ENCODE measurements at regions not wholly inside any gene's neighbourhood (a gene's known extent, or its start where the extent isn't known, plus 50 kb on each side); places are given as distances from the start of the nearest gene placed in this dataset.
"Not testable (repeated sequence)": the region's sequence is repeated elsewhere in the genome, so short reads cannot be mapped to it uniquely, and the experiment has no call there.

- no peak for DNase-seq
- intact Hi-C loops (cut with DNase I), result no loop called here
Measured at GRCh38 chr13:105679838-105680237, 855.6 kb downstream of the EFNB2 start.

- no peak for DNase-seq
- intact Hi-C loops (cut with DNase I), result no loop called here
Measured at GRCh38 chr13:105678072-105678471, 857.4 kb downstream of the EFNB2 start.

GRCh38 chr13:105672881-105673280, 862.6 kb downstream of the EFNB2 start:
- no peak for DNase-seq

GRCh38 chr13:105671131-105671530, 864.3 kb downstream of the EFNB2 start:
- DNase-seq; intact Hi-C loops (cut with DNase I): not testable (repeated sequence)

More at GRCh38 chr13:105672881-105673280, 862.6 kb downstream of the EFNB2 start:
- intact Hi-C loops (cut with DNase I), result no loop called here

GRCh38 chr13:105670179-105670990, 865.1 kb downstream of the EFNB2 start:
- DNase-seq, result no peak
- intact Hi-C loops (cut with DNase I), result no loop called here

- intact Hi-C loops (cut with DNase I), result no loop called here
- DNase-seq, result no peak
Measured at GRCh38 chr13:105665284-105665683, 870.2 kb downstream of the EFNB2 start.

- intact Hi-C loops (cut with DNase I), result no loop called here
- no peak for DNase-seq
Measured at GRCh38 chr13:105663182-105663581, 872.3 kb downstream of the EFNB2 start.

GRCh38 chr13:105660561-105660960, 874.9 kb downstream of the EFNB2 start:
- intact Hi-C loops (cut with DNase I), result no loop called here
- DNase-seq, result no peak

GRCh38 chr13:105658431-105658830, 877.0 kb downstream of the EFNB2 start:
- DNase-seq, result no peak
- intact Hi-C loops (cut with DNase I), result no loop called here

- intact Hi-C loops (cut with DNase I), result no loop called here
Measured at GRCh38 chr13:105655046-105655445, 880.4 kb downstream of the EFNB2 start.

GRCh38 chr13:105643966-105644365, 891.5 kb downstream of the EFNB2 start:
- intact Hi-C loops (cut with DNase I), result no loop called here

More at GRCh38 chr13:105655046-105655445, 880.4 kb downstream of the EFNB2 start:
- no peak for DNase-seq

GRCh38 chr13:105642511-105642958, 892.9 kb downstream of the EFNB2 start:
- DNase-seq, result no peak
- intact Hi-C loops (cut with DNase I), result no loop called here

More at GRCh38 chr13:105643966-105644365, 891.5 kb downstream of the EFNB2 start:
- no peak for DNase-seq

GRCh38 chr13:105641121-105641520, 894.3 kb downstream of the EFNB2 start:
- intact Hi-C loops (cut with DNase I), result no loop called here
- DNase-seq, result no peak

- DNase-seq, result no peak
- intact Hi-C loops (cut with DNase I), result no loop called here
Measured at GRCh38 chr13:105638426-105638825, 897.0 kb downstream of the EFNB2 start.

GRCh38 chr13:105634059-105634458, 901.4 kb downstream of the EFNB2 start:
- intact Hi-C loops (cut with DNase I), result no loop called here
- no peak for DNase-seq

- intact Hi-C loops (cut with DNase I), result no loop called here
- no peak for DNase-seq
Measured at GRCh38 chr13:105630431-105630830, 905.0 kb downstream of the EFNB2 start.

- DNase-seq, result no peak
- intact Hi-C loops (cut with DNase I), result no loop called here
Measured at GRCh38 chr13:105627270-105627669, 908.2 kb downstream of the EFNB2 start.

- no peak for DNase-seq
- intact Hi-C loops (cut with DNase I), result no loop called here
Measured at GRCh38 chr13:105625691-105626090, 909.8 kb downstream of the EFNB2 start.

GRCh38 chr13:105616333-105617075, 919.0 kb downstream of the EFNB2 start:
- intact Hi-C loops (cut with DNase I), result no loop called here
- DNase-seq, result no peak

- DNase-seq, result no peak
- intact Hi-C loops (cut with DNase I), result no loop called here
Measured at GRCh38 chr13:105612541-105612940, 922.9 kb downstream of the EFNB2 start.

- intact Hi-C loops (cut with DNase I), result no loop called here
- no peak for DNase-seq
Measured at GRCh38 chr13:105611424-105611823, 924.0 kb downstream of the EFNB2 start.

- DNase-seq, result no peak
- intact Hi-C loops (cut with DNase I), result no loop called here
Measured at GRCh38 chr13:105608104-105608503, 927.4 kb downstream of the EFNB2 start.

Data from posterior cingulate gyrus (tissue), 11 donors.